ENCODE measurements at regions not wholly inside any gene's neighbourhood (a gene's known extent, or its start where the extent isn't known, plus 50 kb on each side); places are given as distances from the start of the nearest gene placed in this dataset.
"Not testable (repeated sequence)": the region's sequence is repeated elsewhere in the genome, so short reads cannot be mapped to it uniquely, and the experiment has no call there.

GRCh38 chr15:60264088-60264487 lies 133.7 kb downstream of the ANXA2 start:
- no peak for DNase-seq

GRCh38 chr15:60264566-60264965 lies 133.2 kb downstream of the ANXA2 start:
- no peak for DNase-seq

DNA sequence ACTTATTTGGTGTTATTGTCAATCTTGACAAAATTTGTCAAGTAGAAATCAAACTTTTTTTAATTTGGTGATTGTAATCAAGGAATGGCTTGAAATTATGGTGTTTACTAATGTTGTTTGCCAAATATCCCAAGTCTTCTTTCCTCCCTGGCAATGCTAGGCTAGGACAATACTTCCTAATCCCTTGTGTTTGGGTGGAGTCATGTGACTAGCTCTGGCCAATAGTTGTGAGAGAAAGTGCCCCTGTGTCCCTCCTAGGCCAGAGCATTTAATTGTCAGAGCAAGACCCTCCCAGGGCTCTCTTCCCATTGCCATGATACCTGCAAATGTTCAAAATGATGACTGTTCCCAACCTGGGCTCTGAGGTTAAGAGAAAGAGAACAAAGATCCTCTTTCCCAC lies 132.7 kb downstream of the ANXA2 start:
- no peak for DNase-seq

DNA sequence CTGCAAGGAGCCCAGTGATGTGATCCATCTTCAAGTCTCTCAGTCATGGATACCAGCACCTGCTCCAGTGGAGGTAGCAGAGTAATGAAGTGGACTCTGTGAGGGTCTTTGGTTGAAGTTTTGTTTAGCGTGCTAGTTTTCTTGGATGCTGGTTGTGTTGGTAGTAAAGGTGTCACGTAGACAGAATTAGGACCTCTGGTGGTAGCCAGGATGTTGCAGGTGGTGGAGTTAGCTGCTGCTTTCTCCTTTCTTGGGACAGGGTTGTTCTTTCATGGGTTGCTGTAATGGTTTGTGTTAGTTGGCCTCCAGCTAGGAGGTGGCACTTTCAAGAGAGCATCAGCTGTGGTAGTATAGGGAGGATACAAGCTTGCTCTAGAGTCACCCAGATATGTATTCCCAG lies 125.2 kb downstream of the ANXA2 start:
- DNase-seq, result no peak

DNA sequence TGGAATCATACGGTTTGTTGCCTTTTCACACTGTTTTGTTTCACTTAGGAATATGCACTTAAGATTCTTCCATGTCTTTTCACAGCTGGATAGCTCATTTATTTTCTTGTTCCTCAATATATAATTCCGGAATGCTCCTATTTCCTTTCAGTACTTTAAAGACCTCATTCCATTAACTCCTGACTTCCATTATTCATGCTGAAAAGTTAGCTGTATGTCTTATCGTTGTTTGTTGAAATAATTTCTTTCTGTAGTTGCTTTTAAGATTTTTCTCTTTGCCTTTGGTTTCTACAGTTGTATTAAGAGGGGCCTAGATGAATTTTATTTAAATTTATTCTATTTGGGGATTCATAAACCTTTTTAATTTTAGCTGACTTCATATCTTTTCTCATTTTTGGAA lies 122.2 kb downstream of the ANXA2 start:
- no peak for DNase-seq

- DNase-seq, result no peak
Observed at GRCh38 chr15:60278879-60279278, 118.9 kb downstream of the ANXA2 start.

DNA sequence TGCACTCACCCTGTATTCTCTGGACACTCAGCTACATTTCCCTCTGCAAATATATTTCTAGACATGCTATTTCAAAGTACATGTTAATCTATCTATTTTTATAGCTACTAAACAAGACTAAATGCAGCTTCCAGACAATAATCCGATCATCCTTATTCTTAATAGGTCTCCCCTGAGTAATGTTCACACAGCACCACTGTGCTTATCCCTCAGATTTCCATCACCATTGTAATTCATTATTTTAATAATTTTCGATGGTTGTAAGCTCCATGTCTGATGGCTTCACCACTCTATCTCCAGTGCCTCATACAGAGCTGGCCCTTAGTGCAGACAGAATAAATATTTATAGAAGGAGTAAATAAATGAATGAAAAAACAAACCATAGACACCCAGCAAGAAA lies 117.5 kb downstream of the ANXA2 start:
- DNase-seq, result no peak

DNA sequence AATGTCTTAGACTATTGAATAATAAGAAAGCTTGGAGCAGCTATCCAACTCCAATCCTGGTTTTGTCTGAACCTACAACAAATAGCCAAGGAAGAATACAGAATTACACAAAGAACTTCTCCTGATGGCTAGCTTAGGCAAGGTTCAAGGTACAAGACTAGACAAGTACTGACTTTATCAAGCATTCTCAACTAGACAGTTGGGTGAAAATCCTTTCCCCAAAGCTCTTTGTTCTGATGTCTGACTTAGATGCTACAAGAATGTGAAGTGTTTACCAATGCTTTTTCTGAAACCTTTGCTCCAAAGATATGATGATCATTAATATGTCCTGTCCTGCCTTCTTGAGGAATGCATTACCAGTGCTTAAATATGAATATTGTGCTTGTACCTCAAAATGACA lies 113.8 kb downstream of the ANXA2 start:
- DNase-seq, result no peak

- not testable (repeated sequence) for DNase-seq
Observed at GRCh38 chr15:60295901-60296300, 101.9 kb downstream of the ANXA2 start.

GRCh38 chr15:60297047-60297446 lies 100.7 kb downstream of the ANXA2 start:
- no peak for DNase-seq
